WTC11 (cell line): ENCODE measurements at regions not wholly inside any gene's neighbourhood (a gene's known extent, or its start where the extent isn't known, plus 50 kb on each side); places are given as distances from the start of the nearest gene placed in this dataset.

Experiments used
- ETV6 ChIP-seq: sonication (generic); formaldehyde crosslinking; IDR thresholded peaks from 2 replicates; pipeline ENCODE4 v1.8.1; 2022; ENCODE audit warnings: mild to moderate bottlenecking, missing genetic modification reagents
- RELA ChIP-seq: sonication (generic); formaldehyde crosslinking; IDR thresholded peaks from 2 replicates; pipeline ENCODE4 v1.8.1; 2022; ENCODE audit warnings: missing genetic modification reagents, mild to moderate bottlenecking, borderline replicate concordance
- TEAD1 ChIP-seq: sonication (generic); formaldehyde crosslinking; IDR thresholded peaks from 2 replicates; pipeline ENCODE4 v1.8.0; 2022; ENCODE audit warnings: mild to moderate bottlenecking, missing genetic modification reagents
- TEAD4 ChIP-seq: sonication (generic); formaldehyde crosslinking; IDR thresholded peaks from 2 replicates; pipeline ENCODE4 v1.8.0; 2022; ENCODE audit warnings: mild to moderate bottlenecking, missing genetic modification reagents
- ZNF138 ChIP-seq: sonication (generic); formaldehyde crosslinking; conservative IDR thresholded peaks from 2 replicates; pipeline ENCODE4 v1.8.1; 2022; ENCODE audit warnings: mild to moderate bottlenecking, moderate library complexity, missing genetic modification reagents
- ZNF423 ChIP-seq: fragments of 250-450 bp; sonication (Bioruptor Pico); IDR thresholded peaks from 2 replicates; pipeline ENCODE4 v2.1.2; 2022; ENCODE audit warnings: mild to moderate bottlenecking, moderate library complexity
- TF ChIP-seq, protein P1 (sequence below): fragments of 200-600 bp; IDR thresholded peaks from 2 replicates; pipeline ENCODE4 v1.8.0; 2022; ENCODE audit warnings: antibody characterized with exemption
- TF ChIP-seq, protein P2 (sequence below): sonication (generic); formaldehyde crosslinking; IDR thresholded peaks from 2 replicates; pipeline ENCODE4 v1.8.0; 2022; ENCODE audit warnings: mild to moderate bottlenecking, missing genetic modification reagents
- TF ChIP-seq, protein P3 (sequence below): sonication (generic); formaldehyde crosslinking; IDR thresholded peaks from 2 replicates; pipeline ENCODE4 v1.8.0; 2023; ENCODE audit warnings: missing genetic modification reagents, mild to moderate bottlenecking, borderline replicate concordance
- TF ChIP-seq, protein P4 (sequence below): sonication (generic); formaldehyde crosslinking; IDR thresholded peaks from 2 replicates; pipeline ENCODE4 v1.8.1; 2023; ENCODE audit warnings: mild to moderate bottlenecking, missing genetic modification reagents, moderate library complexity
- TF ChIP-seq, protein P5 (sequence below): sonication (generic); formaldehyde crosslinking; IDR thresholded peaks from 2 replicates; pipeline ENCODE4 v1.8.1; 2022; ENCODE audit warnings: low read depth, missing genetic modification reagents, borderline replicate concordance
- TF ChIP-seq, protein P6 (sequence below): sonication (generic); formaldehyde crosslinking; IDR thresholded peaks from 2 replicates; pipeline ENCODE4 v1.8.1; 2022; ENCODE audit warnings: missing genetic modification reagents, borderline replicate concordance

DNA sequence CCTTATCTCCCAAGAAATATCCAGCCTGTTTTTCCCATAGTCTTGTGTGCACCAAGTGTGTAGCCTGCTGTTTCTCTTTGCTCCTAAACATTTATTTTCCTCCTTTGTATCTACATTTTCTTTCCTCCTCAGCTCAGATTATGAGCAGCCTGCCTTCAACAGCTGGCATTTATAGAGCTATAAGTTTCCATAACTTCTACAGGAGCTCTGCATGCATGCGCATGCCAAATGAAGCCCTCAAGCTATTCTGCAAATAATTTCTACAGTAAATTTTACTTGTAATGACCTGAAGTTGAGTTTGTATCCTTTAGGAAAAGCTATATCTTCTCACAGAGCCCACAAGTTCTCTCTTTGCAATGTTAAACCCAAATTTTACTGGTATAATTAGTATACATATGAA, 699.5 kb downstream of the CETN3 start:
- TF ChIP-seq, protein P1, sequence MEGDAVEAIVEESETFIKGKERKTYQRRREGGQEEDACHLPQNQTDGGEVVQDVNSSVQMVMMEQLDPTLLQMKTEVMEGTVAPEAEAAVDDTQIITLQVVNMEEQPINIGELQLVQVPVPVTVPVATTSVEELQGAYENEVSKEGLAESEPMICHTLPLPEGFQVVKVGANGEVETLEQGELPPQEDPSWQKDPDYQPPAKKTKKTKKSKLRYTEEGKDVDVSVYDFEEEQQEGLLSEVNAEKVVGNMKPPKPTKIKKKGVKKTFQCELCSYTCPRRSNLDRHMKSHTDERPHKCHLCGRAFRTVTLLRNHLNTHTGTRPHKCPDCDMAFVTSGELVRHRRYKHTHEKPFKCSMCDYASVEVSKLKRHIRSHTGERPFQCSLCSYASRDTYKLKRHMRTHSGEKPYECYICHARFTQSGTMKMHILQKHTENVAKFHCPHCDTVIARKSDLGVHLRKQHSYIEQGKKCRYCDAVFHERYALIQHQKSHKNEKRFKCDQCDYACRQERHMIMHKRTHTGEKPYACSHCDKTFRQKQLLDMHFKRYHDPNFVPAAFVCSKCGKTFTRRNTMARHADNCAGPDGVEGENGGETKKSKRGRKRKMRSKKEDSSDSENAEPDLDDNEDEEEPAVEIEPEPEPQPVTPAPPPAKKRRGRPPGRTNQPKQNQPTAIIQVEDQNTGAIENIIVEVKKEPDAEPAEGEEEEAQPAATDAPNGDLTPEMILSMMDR: no peak
- TF ChIP-seq, protein P2, sequence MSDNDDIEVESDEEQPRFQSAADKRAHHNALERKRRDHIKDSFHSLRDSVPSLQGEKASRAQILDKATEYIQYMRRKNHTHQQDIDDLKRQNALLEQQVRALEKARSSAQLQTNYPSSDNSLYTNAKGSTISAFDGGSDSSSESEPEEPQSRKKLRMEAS: no peak
- TF ChIP-seq, protein P3, sequence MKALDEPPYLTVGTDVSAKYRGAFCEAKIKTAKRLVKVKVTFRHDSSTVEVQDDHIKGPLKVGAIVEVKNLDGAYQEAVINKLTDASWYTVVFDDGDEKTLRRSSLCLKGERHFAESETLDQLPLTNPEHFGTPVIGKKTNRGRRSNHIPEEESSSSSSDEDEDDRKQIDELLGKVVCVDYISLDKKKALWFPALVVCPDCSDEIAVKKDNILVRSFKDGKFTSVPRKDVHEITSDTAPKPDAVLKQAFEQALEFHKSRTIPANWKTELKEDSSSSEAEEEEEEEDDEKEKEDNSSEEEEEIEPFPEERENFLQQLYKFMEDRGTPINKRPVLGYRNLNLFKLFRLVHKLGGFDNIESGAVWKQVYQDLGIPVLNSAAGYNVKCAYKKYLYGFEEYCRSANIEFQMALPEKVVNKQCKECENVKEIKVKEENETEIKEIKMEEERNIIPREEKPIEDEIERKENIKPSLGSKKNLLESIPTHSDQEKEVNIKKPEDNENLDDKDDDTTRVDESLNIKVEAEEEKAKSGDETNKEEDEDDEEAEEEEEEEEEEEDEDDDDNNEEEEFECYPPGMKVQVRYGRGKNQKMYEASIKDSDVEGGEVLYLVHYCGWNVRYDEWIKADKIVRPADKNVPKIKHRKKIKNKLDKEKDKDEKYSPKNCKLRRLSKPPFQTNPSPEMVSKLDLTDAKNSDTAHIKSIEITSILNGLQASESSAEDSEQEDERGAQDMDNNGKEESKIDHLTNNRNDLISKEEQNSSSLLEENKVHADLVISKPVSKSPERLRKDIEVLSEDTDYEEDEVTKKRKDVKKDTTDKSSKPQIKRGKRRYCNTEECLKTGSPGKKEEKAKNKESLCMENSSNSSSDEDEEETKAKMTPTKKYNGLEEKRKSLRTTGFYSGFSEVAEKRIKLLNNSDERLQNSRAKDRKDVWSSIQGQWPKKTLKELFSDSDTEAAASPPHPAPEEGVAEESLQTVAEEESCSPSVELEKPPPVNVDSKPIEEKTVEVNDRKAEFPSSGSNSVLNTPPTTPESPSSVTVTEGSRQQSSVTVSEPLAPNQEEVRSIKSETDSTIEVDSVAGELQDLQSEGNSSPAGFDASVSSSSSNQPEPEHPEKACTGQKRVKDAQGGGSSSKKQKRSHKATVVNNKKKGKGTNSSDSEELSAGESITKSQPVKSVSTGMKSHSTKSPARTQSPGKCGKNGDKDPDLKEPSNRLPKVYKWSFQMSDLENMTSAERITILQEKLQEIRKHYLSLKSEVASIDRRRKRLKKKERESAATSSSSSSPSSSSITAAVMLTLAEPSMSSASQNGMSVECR: no peak
- TF ChIP-seq TEAD1 (CRISPR knock-in tag): no peak
- TF ChIP-seq, protein P4, sequence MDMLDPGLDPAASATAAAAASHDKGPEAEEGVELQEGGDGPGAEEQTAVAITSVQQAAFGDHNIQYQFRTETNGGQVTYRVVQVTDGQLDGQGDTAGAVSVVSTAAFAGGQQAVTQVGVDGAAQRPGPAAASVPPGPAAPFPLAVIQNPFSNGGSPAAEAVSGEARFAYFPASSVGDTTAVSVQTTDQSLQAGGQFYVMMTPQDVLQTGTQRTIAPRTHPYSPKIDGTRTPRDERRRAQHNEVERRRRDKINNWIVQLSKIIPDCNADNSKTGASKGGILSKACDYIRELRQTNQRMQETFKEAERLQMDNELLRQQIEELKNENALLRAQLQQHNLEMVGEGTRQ (CRISPR knock-in tag): no peak
- no peak for TF ChIP-seq TEAD4
- TF ChIP-seq ETV6 (CRISPR knock-in tag): no peak
- no peak for TF ChIP-seq ZNF138 (CRISPR knock-in tag)
- TF ChIP-seq ZNF423 (CRISPR knock-in tag): no peak
- TF ChIP-seq, protein P5, sequence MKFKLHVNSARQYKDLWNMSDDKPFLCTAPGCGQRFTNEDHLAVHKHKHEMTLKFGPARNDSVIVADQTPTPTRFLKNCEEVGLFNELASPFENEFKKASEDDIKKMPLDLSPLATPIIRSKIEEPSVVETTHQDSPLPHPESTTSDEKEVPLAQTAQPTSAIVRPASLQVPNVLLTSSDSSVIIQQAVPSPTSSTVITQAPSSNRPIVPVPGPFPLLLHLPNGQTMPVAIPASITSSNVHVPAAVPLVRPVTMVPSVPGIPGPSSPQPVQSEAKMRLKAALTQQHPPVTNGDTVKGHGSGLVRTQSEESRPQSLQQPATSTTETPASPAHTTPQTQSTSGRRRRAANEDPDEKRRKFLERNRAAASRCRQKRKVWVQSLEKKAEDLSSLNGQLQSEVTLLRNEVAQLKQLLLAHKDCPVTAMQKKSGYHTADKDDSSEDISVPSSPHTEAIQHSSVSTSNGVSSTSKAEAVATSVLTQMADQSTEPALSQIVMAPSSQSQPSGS (CRISPR knock-in tag): no peak
- TF ChIP-seq RELA (CRISPR knock-in tag): no peak
- TF ChIP-seq, protein P6, sequence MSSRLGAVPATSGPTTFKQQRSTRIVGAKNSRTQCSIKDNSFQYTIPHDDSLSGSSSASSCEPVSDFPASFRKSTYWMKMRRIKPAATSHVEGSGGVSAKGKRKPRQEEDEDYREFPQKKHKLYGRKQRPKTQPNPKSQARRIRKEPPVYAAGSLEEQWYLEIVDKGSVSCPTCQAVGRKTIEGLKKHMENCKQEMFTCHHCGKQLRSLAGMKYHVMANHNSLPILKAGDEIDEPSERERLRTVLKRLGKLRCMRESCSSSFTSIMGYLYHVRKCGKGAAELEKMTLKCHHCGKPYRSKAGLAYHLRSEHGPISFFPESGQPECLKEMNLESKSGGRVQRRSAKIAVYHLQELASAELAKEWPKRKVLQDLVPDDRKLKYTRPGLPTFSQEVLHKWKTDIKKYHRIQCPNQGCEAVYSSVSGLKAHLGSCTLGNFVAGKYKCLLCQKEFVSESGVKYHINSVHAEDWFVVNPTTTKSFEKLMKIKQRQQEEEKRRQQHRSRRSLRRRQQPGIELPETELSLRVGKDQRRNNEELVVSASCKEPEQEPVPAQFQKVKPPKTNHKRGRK (CRISPR knock-in tag): no peak
